H1 (cell line): ENCODE measurements at regions not wholly inside any gene's neighbourhood (a gene's known extent, or its start where the extent isn't known, plus 50 kb on each side); places are given as distances from the start of the nearest gene placed in this dataset.

ENCODE experiments used
- CHD7 ChIP-seq: fragments of 300-600 bp; sonication (generic); IDR thresholded peaks from 2 replicates; pipeline ENCODE4 v1.7.1; 2012; ENCODE audit warnings: low read length, moderate library complexity, mild to moderate bottlenecking, inconsistent platforms; ENCODE audit not compliant: insufficient replicate concordance
- CREB1 ChIP-seq: IDR thresholded peaks from 2 replicates; pipeline ENCODE4 v1.6.1; 2012; ENCODE audit warnings: inconsistent platforms
- CTBP2 ChIP-seq: IDR thresholded peaks from 2 replicates; pipeline ENCODE4 v1.7.0; 2011; ENCODE audit warnings: borderline replicate concordance, mild to moderate bottlenecking, moderate library complexity, mixed read lengths, low read length; ENCODE audit not compliant: insufficient read depth, insufficient read length
- CTCF ChIP-seq, 3 experiments: IDR thresholded peaks; 1 replicate in 2 of 3; 2 replicates in 1 of 3; pipeline versions ENCODE4 v1.5.1 to v1.6.1; 2011; ENCODE audit warnings: low read length in 3 of 3, mild to moderate bottlenecking in 3 of 3, inconsistent platforms in 2 of 3, low read depth in 1 of 3, moderate library complexity in 1 of 3; ENCODE audit not compliant: insufficient read depth in 1 of 3; ENCODE audit errors: control extremely low read depth in 1 of 3
- KDM4A ChIP-seq: IDR thresholded peaks from one replicate; pipeline ENCODE4 v1.7.1; 2012; ENCODE audit warnings: low read depth, mild to moderate bottlenecking, moderate library complexity, low read length, inconsistent platforms; ENCODE audit not compliant: severe bottlenecking
- MAX ChIP-seq: IDR thresholded peaks from 2 replicates; pipeline ENCODE4 v1.6.1; 2012; ENCODE audit warnings: inconsistent platforms
- POU5F1 ChIP-seq: IDR thresholded peaks from 2 replicates; pipeline ENCODE4 v1.6.1; 2011; ENCODE audit warnings: low read depth, mild to moderate bottlenecking, low read length, moderate library complexity
- SAP30 ChIP-seq: fragments of 300-600 bp; sonication (generic); IDR thresholded peaks from 2 replicates; pipeline ENCODE4 v1.7.1; 2012; ENCODE audit warnings: low read length, moderate library complexity, mild to moderate bottlenecking, inconsistent platforms; ENCODE audit not compliant: insufficient read depth, insufficient replicate concordance

GRCh38 chr3:69463531-69463930 is 77.6 kb upstream of the FRMD4B start (continued):
- TF ChIP-seq CHD7 (no peak), MAX (no peak), CTCF (IDR thresholded peaks at IDR 0.05; ENCODE audit: control extremely low read depth in 1 of 3, insufficient read depth in 1 of 3, low read depth in 1 of 3, low read length in 3 of 3) (no peak), POU5F1 (no peak), CREB1 (no peak), CTBP2 (no peak), KDM4A (no peak), SAP30 (no peak)
